Colonic mucosa (tissue), 4 donors: ENCODE measurements at regions not wholly inside any gene's neighbourhood (a gene's known extent, or its start where the extent isn't known, plus 50 kb on each side); places are given as distances from the start of the nearest gene placed in this dataset.

Experiments
- DNase-seq: peaks from one replicate; pipeline ENCODE4 v3.0.0-alpha.2; 2020
- H3K27ac ChIP-seq: fragments of 200-600 bp; one replicate; pipeline ENCODE4 v1.8.0; 2021
- H3K27me3 ChIP-seq: fragments of 200-600 bp; one replicate; pipeline ENCODE4 v1.8.0; 2021
- H3K36me3 ChIP-seq: fragments of 200-600 bp; one replicate; pipeline ENCODE4 v1.8.0; 2021
- H3K4me1 ChIP-seq: fragments of 200-600 bp; one replicate; pipeline ENCODE4 v1.8.0; 2021; ENCODE audit warnings: mild to moderate bottlenecking
- H3K4me3 ChIP-seq: fragments of 200-600 bp; one replicate; pipeline ENCODE4 v1.8.0; 2021
- H3K9ac ChIP-seq, 2 donors: one replicate each; pipeline ENCODE4 v1.7.0; 2013; ENCODE audit warnings: control low read depth in 2 of 2, low read depth in 2 of 2, low read length in 2 of 2
- H3K9me3 ChIP-seq: fragments of 200-600 bp; one replicate; pipeline ENCODE4 v1.8.0; 2021
- intact Hi-C: fragments of 100-400 bp; cut with DNase I; formaldehyde crosslinking; loops from one replicate; pipeline ENCODE4 v1.14.1; 2022
- TF ChIP-seq, protein P1 (sequence below): fragments of 200-600 bp; IDR thresholded peaks from one replicate; pipeline ENCODE4 v1.8.0; 2022; ENCODE audit warnings: antibody characterized with exemption, mild to moderate bottlenecking
- donor health status: healthy.
- donor health status: DM: no; HTN: no; CAD: no.
- donor health status: DM: no; HTN: no; CAD: no.

DNA sequence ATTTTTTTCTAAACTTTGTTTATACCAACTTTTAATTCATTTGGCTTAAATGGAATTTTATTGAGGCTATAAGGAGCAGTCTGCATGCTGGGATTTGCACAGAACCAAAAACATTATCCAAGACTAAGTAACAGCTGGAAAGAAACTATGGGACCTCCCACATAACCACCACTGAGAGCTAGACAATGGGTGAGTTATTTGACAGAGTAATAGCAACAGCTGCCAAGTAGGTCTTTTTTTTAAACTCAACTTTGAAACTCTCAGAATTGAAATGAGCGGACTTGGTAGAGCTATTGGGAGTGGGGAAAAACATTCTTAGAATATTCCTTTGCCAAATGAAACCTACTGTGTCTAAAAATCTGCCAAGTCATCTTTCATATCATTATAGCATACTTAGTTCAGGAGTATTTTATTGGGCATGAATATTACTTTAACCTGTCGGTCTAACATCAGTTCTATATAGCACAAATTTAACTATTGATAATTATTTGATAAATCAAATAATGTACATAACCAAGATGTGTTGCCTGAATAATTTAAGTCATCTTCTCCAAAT, 1428.0 kb downstream of the PCDH7 start:
- H3K27ac ChIP-seq, result no peak overlapping the region
- no peaks in the 10 kb centered on the region for H3K9me3 ChIP-seq
- no peak for DNase-seq
- no peaks in the 10 kb centered on the region for H3K4me1 ChIP-seq
- H3K9ac ChIP-seq, result no peak overlapping the region
- no peak overlapping the region for H3K4me3 ChIP-seq
- no peaks in the 10 kb centered on the region for H3K27me3 ChIP-seq
- intact Hi-C loops, result no loop called here
- TF ChIP-seq, protein P1, sequence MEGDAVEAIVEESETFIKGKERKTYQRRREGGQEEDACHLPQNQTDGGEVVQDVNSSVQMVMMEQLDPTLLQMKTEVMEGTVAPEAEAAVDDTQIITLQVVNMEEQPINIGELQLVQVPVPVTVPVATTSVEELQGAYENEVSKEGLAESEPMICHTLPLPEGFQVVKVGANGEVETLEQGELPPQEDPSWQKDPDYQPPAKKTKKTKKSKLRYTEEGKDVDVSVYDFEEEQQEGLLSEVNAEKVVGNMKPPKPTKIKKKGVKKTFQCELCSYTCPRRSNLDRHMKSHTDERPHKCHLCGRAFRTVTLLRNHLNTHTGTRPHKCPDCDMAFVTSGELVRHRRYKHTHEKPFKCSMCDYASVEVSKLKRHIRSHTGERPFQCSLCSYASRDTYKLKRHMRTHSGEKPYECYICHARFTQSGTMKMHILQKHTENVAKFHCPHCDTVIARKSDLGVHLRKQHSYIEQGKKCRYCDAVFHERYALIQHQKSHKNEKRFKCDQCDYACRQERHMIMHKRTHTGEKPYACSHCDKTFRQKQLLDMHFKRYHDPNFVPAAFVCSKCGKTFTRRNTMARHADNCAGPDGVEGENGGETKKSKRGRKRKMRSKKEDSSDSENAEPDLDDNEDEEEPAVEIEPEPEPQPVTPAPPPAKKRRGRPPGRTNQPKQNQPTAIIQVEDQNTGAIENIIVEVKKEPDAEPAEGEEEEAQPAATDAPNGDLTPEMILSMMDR, result no peak
- no peaks in the 10 kb centered on the region for H3K36me3 ChIP-seq

DNA sequence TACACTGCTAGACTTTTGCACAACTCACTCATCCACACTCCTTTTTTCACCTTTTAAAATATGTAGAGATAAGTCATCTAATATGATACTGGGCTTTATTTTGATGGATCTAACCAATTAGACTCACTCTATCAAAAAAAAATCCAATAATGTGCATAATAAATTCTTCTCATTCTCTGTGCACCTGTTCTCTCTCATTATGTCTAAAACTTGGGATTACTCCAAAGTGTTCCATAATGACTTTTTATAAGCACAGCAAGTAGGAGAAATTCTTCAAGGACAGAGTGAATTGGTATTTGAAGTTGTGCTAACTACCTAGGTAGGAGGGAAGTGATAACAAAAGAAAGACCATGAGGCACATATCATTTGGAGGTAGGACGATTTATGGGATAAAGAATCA, 1438.8 kb downstream of the PCDH7 start:
- no peaks in the 10 kb centered on the region for H3K9me3 ChIP-seq
- no peaks in the 10 kb centered on the region for H3K27me3 ChIP-seq
- intact Hi-C loops, result no loop called here
- H3K4me1 ChIP-seq, result no peaks in the 10 kb centered on the region
- H3K27ac ChIP-seq, result no peak overlapping the region
- no peak for DNase-seq
- TF ChIP-seq, protein P1, result no peak
- H3K9ac ChIP-seq, result no peak overlapping the region
- no peak overlapping the region for H3K4me3 ChIP-seq
- no peaks in the 10 kb centered on the region for H3K36me3 ChIP-seq

DNA sequence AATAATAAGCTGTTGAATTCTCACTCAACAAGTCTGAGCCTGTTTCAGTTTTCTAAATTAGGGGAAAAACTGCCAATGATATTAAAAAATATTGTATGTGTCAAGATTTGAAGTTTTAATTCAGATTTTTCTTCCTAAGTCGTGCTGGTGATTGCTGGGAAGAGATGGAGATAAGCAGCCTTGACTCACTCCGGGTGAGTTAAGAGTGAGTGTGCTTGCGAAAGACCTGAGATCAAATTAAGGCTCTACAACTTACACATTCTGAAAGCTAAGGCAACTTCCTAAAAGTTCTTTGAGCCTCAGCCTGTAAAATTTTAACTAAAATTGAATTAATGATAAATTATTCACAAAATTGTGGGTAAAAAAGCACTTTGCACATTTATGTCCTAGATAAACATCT, 1441.2 kb downstream of the PCDH7 start:
- DNase-seq, result no peak
- intact Hi-C loops, result no loop called here
- no peak overlapping the region for H3K4me3 ChIP-seq
- TF ChIP-seq, protein P1, result no peak
- no peak overlapping the region for H3K9ac ChIP-seq
- no peaks in the 10 kb centered on the region for H3K27me3 ChIP-seq
- no peak overlapping the region for H3K27ac ChIP-seq
- H3K36me3 ChIP-seq, result no peaks in the 10 kb centered on the region
- H3K4me1 ChIP-seq, result no peaks in the 10 kb centered on the region
- H3K9me3 ChIP-seq, result no peaks in the 10 kb centered on the region

DNA sequence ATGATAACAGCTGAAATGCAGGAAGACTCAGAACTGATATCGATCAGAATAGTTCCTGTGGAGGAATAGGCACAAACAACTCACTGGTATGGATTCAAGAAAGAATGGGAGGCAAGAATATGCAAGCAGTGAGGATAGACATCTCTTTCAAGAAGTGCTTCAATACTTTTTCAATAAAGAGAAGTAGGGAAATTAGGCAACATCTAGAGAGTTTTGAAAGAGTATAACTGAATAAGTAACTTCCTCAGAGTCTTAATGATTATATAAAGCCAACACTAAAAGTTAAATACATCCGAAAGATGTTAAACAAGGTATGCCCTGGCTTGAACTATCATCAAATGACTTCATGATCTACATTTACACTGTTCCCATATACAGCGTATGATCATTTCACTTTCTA, 1443.0 kb downstream of the PCDH7 start:
- Histone ChIP-seq H3K9me3 (no peaks in the 10 kb centered on the region), H3K27ac (no peak overlapping the region), H3K4me1 (no peaks in the 10 kb centered on the region), H3K36me3 (no peaks in the 10 kb centered on the region), H3K27me3 (no peaks in the 10 kb centered on the region), H3K4me3 (no peak overlapping the region), H3K9ac (no peak overlapping the region)
- no peak for DNase-seq
- TF ChIP-seq, protein P1, result no peak
- intact Hi-C loops, result no loop called here

DNA sequence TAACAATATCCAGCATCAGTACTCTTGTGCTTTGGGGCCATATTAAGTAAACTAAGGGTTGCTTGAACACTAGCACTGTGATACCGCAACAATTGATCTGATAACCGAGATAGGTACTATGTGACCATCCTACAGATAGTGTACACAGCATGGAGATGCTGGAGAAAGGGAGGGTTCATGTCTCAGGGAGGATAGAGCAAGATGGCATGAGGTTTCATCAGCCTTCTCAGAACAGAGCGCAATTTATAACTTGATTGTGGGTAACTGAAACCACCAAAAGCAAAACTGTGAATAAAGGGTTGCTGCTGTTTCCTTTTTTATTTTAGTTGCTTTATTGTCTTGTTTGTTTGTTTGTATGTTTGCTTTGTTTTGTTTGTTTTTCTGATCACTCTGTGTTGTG, 1449.7 kb downstream of the PCDH7 start:
- no peak overlapping the region for H3K4me3 ChIP-seq
- intact Hi-C loops, result no loop called here
- no peak overlapping the region for H3K27ac ChIP-seq
- no peaks in the 10 kb centered on the region for H3K9me3 ChIP-seq
- H3K36me3 ChIP-seq, result no peaks in the 10 kb centered on the region
- H3K27me3 ChIP-seq, result no peaks in the 10 kb centered on the region
- H3K4me1 ChIP-seq, result no peaks in the 10 kb centered on the region
- no peak for DNase-seq
- TF ChIP-seq, protein P1, result no peak
- no peak overlapping the region for H3K9ac ChIP-seq
